ENCODE measurements at regions not wholly inside any gene's neighbourhood (a gene's known extent, or its start where the extent isn't known, plus 50 kb on each side); places are given as distances from the start of the nearest gene placed in this dataset.

- TF ChIP-seq, protein P1, sequence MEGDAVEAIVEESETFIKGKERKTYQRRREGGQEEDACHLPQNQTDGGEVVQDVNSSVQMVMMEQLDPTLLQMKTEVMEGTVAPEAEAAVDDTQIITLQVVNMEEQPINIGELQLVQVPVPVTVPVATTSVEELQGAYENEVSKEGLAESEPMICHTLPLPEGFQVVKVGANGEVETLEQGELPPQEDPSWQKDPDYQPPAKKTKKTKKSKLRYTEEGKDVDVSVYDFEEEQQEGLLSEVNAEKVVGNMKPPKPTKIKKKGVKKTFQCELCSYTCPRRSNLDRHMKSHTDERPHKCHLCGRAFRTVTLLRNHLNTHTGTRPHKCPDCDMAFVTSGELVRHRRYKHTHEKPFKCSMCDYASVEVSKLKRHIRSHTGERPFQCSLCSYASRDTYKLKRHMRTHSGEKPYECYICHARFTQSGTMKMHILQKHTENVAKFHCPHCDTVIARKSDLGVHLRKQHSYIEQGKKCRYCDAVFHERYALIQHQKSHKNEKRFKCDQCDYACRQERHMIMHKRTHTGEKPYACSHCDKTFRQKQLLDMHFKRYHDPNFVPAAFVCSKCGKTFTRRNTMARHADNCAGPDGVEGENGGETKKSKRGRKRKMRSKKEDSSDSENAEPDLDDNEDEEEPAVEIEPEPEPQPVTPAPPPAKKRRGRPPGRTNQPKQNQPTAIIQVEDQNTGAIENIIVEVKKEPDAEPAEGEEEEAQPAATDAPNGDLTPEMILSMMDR (IDR thresholded peaks at IDR 0.05; ENCODE audit: borderline replicate concordance, extremely low read depth, low read length, poor library complexity, severe bottlenecking): no peak
- no peak for TF ChIP-seq EZH2 (IDR thresholded peaks at IDR 0.05; ENCODE audit: borderline replicate concordance, low read depth, low read length, severe bottlenecking)
Measured at GRCh38 chr18:56162311-56163265, 475.8 kb downstream of the TXNL1 start.
